ENCODE measurements at regions not wholly inside any gene's neighbourhood (a gene's known extent, or its start where the extent isn't known, plus 50 kb on each side); places are given as distances from the start of the nearest gene placed in this dataset.

GRCh38 chr16:65822148-65822547 lies 544.3 kb upstream of the CDH5 start:
- Mint-ChIP-seq H3K27me3 (no peaks in the 10 kb centered on the region), H3K4me3 (no peak overlapping the region), H3K4me1 (no peaks in the 10 kb centered on the region), H3K9me3 (ENCODE audit: insufficient read depth) (no peaks in the 10 kb centered on the region), H3K27ac (no peak overlapping the region)
- Histone ChIP-seq H3K9ac (ENCODE audit: low read length) (no peak overlapping the region), H3K27me3 (replicated peaks in 1 of 4; ENCODE audit: control extremely low read depth in 1 of 4, control insufficient read depth in 3 of 4, insufficient read depth in 4 of 4, low read length in 3 of 4) (no peaks in the 10 kb centered on the region), H3K27ac (ENCODE audit: low read length in 2 of 2) (no peak overlapping the region), H3K79me2 (ENCODE audit: control insufficient read depth, insufficient read depth, low read length) (no peaks in the 10 kb centered on the region), H2AFZ (ENCODE audit: insufficient read depth, low read depth, low read length, poor library complexity, severe bottlenecking) (no peak overlapping the region), H3K4me3 (ENCODE audit: control extremely low read depth in 1 of 5, extremely low read depth in 1 of 5, insufficient read depth in 1 of 5, low read depth in 2 of 5, low read length in 4 of 5) (no peak overlapping the region), H3K4me1 (ENCODE audit: control insufficient read depth in 2 of 2, insufficient read depth in 2 of 2, low read length in 2 of 2) (no peaks in the 10 kb centered on the region), H3K36me3 (replicated peaks in 1 of 2; ENCODE audit: control extremely low read depth in 1 of 2, control insufficient read depth in 1 of 2, extremely low read depth in 1 of 2, insufficient read depth in 2 of 2, low read length in 1 of 2) (no peaks in the 10 kb centered on the region), H4K20me1 (ENCODE audit: control insufficient read depth, insufficient read depth, low read length, poor library complexity, severe bottlenecking) (no peaks in the 10 kb centered on the region), H3K4me2 (replicated peaks; ENCODE audit: low read depth, low read length, poor library complexity, severe bottlenecking) (no peak overlapping the region), H3K9me3 (ENCODE audit: control extremely low read depth in 1 of 3, control insufficient read depth in 2 of 3, insufficient read depth in 1 of 3, low read length in 2 of 3) (peaks cover 0 to 3% (median 0%) of the 10 kb centered on the region in 3 donors)
- DNase-seq = no peak
- CTCF ChIA-PET = no interaction called here
- ATAC-seq (ENCODE audit: low read depth) = no peak
- 80% methylated on average over 1 of the region's 2 CpGs for WGBS (ENCODE audit: insufficient coverage)
- TF ChIP-seq EZH2 (IDR thresholded peaks at IDR 0.05; ENCODE audit: borderline replicate concordance, insufficient read depth, low read depth, low read length, poor library complexity, severe bottlenecking) (no peak), CTCF (IDR thresholded peaks at IDR 0.05) (no peak)
- intact Hi-C loops (cut with micrococcal nuclease) = no loop called here
- POLR2A ChIA-PET = no interaction called here

GRCh38 chr16:65819136-65819898 lies 547.2 kb upstream of the CDH5 start:
- Histone ChIP-seq H3K36me3 (replicated peaks in 1 of 2; ENCODE audit: control extremely low read depth in 1 of 2, control insufficient read depth in 1 of 2, extremely low read depth in 1 of 2, insufficient read depth in 2 of 2, low read length in 1 of 2) (no peaks in the 10 kb centered on the region), H3K79me2 (ENCODE audit: control insufficient read depth, insufficient read depth, low read length) (no peaks in the 10 kb centered on the region), H3K27ac (ENCODE audit: low read length in 2 of 2) (no peak overlapping the region), H3K9me3 (ENCODE audit: control extremely low read depth in 1 of 3, control insufficient read depth in 2 of 3, insufficient read depth in 1 of 3, low read length in 2 of 3) (peaks cover 0 to 3% (median 0%) of the 10 kb centered on the region in 3 donors), H3K4me2 (replicated peaks; ENCODE audit: low read depth, low read length, poor library complexity, severe bottlenecking) (no peak overlapping the region), H4K20me1 (ENCODE audit: control insufficient read depth, insufficient read depth, low read length, poor library complexity, severe bottlenecking) (no peaks in the 10 kb centered on the region), H3K27me3 (replicated peaks in 1 of 4; ENCODE audit: control extremely low read depth in 1 of 4, control insufficient read depth in 3 of 4, insufficient read depth in 4 of 4, low read length in 3 of 4) (no peaks in the 10 kb centered on the region), H2AFZ (ENCODE audit: insufficient read depth, low read depth, low read length, poor library complexity, severe bottlenecking) (no peak overlapping the region), H3K9ac (ENCODE audit: low read length) (no peak overlapping the region), H3K4me3 (ENCODE audit: control extremely low read depth in 1 of 5, extremely low read depth in 1 of 5, insufficient read depth in 1 of 5, low read depth in 2 of 5, low read length in 4 of 5) (no peak overlapping the region), H3K4me1 (ENCODE audit: control insufficient read depth in 2 of 2, insufficient read depth in 2 of 2, low read length in 2 of 2) (no peaks in the 10 kb centered on the region)
- 77% methylated on average over 2 of the region's 4 CpGs for WGBS (ENCODE audit: insufficient coverage)
- Mint-ChIP-seq H3K27ac (no peak overlapping the region), H3K4me1 (no peaks in the 10 kb centered on the region), H3K9me3 (ENCODE audit: insufficient read depth) (no peaks in the 10 kb centered on the region), H3K4me3 (no peak overlapping the region), H3K27me3 (no peaks in the 10 kb centered on the region)
- intact Hi-C loops (cut with micrococcal nuclease) = no loop called here
- ChIA-PET POLR2A (no interaction called here), CTCF (no interaction called here)
- ATAC-seq (ENCODE audit: low read depth) (no peak), DNase-seq (no peak)
- TF ChIP-seq EZH2 (IDR thresholded peaks at IDR 0.05; ENCODE audit: borderline replicate concordance, insufficient read depth, low read depth, low read length, poor library complexity, severe bottlenecking) (no peak), CTCF (IDR thresholded peaks at IDR 0.05) (no peak)
